Left renal pelvis (tissue), 4 donors: ENCODE measurements at regions not wholly inside any gene's neighbourhood (a gene's known extent, or its start where the extent isn't known, plus 50 kb on each side); places are given as distances from the start of the nearest gene placed in this dataset.
"Not testable (repeated sequence)": the region's sequence is repeated elsewhere in the genome, so short reads cannot be mapped to it uniquely, and the experiment has no call there.

Source experiments
- DNase-seq, 4 donors: peaks; one replicate each; pipeline ENCODE4 v3.0.0-alpha.2; 2013; ENCODE audit warnings: low read depth in 4 of 4, low spot score in 3 of 4

DNA sequence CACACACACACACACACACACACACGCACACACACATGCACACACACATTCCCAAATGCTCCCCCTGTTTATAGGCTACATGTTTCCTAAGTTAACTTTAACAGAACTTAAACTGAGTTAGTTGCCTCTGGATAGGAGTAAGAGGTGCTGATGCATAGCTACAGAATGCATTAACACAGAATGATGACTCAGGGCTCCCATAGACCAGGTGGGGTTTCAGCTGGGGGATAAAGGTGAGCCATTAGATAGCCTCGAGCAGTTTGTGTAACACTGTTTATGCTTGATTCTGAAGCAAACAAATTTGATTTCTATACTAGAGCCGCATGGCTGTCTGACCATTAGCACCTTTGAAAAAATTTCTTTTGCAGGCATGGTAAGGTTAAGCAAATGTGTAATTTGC lies 741.0 kb downstream of the PLCL1 start:
- no peak for DNase-seq

DNA sequence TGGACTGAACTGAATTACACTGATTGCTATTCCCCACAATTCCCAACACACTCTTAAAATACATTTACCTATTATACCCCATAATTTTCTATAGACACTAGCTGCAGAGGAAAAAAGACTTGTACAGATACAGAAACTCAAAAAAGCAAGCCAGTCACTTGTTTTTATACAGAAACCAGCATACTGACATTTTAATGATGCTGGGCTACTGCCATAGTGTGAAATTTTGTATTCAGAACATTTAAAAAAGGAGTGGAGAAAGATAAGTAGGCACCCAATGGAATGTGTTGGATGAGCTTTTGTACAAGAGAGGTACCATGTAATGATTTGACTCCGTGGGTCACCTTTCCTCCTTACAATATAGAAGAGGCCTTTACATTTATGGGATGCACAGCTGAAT lies 740.1 kb downstream of the PLCL1 start:
- DNase-seq: no peak

DNA sequence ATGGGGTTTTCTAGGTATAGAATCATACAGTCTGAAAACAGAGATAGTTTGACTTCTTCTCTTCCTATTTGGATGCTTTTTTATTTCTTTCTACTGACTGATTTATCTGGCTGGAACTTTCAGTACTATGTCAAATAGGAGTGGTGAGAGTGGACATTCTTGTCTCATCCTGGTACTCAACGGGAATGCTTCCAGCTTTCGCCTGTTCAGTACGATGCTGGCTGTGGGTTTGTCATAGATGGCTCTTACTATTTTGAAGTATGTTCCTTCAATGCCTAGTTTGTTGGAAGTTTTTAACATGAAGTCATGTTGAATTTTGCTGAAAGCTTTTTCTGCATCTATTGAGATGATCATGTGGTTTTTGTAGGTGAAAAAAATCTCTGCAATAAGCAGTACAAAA lies 730.4 kb downstream of the PLCL1 start:
- DNase-seq: no peak

DNA sequence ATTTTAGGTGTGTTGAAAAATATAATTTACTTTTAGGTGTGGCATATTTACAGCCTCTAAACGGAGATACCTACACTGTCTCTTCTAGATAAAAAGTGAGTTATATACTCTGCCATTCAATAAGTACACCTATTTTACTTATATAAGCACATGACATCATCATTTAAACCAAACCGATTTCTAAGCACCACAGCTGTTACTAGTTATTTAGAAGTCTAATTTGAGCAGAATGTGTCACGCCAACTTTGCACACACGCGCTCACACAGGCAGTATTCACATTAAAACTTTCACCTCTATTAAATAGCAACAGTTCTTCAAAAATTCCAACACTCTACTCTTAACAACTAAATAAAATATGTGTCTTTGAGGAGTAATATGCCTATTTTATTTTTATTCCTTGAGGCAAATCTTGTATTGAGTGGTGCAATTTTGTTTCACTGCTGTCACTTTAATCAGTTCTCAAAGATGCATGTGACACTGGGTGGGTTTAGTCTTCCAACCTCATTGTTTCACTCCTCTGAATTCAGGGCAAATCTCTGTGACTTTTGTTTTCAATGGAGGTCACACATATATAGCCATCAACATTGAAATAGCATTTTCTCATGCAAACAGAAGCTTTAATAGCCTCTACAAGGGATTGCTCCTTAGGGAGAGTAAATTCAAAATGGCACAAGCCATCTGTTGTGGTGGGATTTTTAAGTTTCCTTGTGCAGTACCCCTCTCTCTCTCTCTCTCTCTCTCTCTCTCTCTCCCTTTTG lies 721.0 kb downstream of the PLCL1 start:
- DNase-seq: no peak

DNA sequence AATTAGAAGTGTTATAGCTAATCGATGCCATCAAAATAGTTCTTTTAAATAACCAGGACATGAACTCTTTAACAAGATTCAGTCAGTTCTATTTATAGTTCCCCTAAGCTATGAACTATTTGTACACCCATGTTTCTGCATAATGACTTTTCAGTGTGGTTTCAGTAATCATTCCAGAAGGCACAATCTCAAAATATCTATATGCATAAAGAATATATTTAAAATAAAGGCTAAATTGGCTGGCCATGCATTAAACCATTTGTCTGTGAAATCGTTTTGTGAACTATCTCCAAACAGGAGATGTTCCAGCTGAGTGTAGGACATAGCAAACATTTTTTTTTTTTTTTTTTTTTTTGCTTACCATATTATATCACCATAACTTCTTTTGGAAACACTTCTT lies 719.3 kb downstream of the PLCL1 start:
- DNase-seq: no peak

DNA sequence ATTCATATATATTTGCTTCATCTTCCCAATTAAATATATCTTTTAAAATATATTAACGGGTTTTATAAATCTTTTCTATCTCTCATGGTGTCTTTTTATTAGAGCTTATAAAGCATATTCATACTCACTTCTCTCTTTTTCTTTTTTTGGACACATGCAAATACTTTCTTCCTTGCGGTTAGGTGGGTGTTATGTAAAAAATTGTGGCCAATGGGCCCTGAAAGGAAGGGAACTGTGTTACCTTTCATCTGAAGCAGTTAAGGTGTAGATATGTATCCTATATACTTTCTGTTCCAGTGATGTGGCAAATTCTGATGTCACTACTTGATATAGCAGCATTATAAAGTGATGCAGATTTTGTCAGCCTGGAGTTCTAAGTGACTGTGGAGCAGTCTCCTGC lies 714.5 kb downstream of the PLCL1 start:
- no peak for DNase-seq

DNA sequence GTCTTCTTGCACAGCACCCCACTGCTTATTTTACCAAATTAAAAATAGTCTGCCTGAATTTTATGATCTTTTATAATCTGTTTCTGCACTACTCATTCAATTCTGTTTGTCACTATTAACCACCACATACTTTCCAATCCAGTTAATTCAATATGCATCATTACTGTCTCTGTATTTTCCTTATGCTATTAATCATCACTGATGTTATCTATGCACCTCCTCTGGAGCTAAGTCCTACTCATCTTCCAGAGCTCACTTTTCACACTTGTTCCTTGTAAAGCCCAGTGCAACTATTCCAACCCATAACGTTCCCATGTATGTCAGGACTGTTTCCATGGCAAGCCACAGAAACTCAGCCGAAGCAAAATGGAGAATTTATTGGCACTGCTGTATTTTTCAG lies 713.6 kb downstream of the PLCL1 start:
- no peak for DNase-seq

DNA sequence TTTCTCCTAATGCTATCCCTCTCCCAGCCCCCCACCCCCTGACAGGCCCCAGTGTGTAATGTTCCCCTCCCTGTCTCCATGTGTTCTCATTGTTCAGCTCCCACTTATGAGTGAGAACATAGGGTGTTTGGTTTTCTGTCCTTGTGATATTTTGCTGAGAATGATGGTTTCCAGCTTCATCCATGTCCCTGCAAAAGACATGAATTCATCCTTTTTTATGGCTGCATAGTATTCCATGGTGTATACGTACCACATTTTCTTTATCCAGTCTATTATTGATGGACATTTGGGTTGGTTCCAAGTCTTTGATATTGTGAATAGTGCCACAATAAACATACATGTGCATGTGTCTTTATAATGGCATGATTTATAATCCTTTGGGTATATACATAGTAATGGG lies 704.2 kb downstream of the PLCL1 start:
- not testable (repeated sequence) for DNase-seq

DNA sequence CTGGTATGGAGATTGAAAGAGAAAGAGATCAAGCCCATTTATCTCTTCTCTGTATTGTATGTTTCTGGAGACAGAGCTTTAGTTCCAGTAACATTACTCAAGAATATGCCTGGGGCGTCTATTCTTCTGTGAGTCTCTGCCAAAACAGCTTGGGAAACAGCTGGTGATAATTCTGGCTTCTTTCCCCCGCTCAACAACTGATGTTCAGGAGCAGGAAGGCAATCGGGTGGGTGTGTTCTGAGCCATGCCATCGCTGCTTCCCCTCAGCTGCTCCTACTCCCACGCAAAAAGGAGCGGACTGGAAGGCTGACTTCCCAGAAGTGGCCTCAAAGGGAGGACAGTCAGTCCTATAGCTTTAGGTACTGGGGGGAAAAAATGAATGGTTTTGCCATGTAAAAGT lies 695.1 kb downstream of the PLCL1 start:
- no peak for DNase-seq

DNA sequence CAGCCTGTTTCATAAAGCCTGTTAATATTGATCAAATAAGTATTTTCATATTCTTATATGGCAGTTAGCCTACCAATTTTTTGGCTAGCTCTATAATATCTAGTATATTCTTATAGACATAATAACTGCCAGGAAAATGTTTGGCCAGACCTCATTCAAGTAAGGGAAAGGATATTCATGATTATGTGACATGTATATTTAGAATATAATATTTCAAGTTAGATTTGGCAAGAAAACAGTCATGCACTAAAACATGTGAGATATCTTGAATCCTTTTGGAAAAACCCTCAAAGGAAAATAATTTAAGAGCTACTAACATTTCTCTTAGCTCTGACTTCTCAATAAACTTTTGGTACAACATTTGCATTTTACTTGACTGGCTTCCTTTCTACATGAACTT lies 694.1 kb downstream of the PLCL1 start:
- no peak for DNase-seq

DNA sequence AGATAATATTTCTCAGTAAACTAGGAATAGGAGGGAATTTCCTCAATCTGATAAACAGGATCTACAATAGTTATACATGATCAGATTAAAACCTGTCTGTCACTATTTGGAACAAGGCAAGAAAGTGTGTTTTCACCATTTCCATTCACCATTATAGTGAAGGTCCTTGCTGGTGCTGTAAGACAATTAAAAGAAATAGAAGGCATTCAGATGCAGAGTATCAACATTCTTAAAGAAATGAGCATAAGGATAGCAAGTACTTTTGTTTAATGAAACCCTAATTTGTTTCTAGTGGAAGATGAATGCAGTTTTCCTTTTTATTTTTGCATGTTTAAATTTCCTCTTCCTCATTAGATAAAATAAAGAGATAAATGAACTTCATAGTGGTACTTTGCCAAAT lies 693.7 kb downstream of the PLCL1 start:
- no peak for DNase-seq

DNA sequence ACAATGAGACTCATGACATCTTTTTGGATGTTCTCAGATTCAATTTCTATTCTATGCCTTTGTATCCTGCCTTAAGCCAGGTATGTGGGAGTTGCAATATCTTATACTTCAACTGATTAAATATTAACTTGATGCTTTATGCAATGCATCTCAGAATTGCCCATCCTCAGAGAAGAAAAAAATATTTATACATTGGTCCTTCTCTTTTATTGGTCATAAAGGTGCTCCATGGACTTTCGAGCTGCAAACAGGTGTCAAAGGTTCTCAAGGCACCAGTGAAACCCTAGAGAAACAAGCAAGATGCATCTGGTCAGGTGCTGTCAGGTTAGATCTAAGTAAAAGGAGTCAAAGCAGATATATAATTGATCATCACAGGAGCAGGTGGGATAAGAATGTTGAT lies 690.5 kb downstream of the PLCL1 start:
- DNase-seq: no peak

DNA sequence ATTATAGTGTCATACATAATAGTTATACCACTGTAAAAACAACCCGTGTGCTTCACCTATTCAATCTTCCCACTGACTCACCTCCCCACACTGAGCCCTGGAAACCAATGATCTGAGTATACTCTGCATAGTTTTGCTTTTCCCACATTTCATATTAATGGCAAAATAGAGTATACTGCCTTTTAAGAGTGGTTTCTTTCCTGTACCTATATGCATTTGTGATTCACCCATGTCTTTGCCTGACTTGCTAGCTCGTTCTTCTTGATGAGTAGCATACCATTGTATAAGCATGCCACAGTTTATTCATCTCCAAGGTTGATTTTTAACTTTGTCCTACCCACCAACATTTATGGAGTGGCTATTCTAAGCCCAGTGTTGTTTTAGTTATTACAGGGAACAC lies 686.4 kb downstream of the PLCL1 start:
- no peak for DNase-seq

DNA sequence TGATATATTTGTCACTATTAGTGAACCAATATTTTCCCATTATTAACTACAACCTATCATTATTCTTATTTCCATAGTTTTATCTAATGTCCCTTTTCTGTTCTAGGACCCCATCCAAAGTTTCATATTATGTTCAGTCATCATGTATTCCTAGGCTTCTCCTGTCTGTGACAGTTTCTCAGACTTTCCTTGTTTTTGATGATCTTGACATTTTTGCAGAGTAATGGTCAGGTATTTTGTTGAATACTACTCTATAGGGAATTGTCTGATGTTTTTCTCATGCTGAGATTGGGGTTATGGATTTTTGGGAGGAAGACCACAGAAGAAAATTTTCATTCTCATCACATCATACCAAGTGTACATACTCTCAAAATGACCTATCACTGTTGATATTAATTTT lies 684.6 kb downstream of the PLCL1 start:
- DNase-seq: no peak

DNA sequence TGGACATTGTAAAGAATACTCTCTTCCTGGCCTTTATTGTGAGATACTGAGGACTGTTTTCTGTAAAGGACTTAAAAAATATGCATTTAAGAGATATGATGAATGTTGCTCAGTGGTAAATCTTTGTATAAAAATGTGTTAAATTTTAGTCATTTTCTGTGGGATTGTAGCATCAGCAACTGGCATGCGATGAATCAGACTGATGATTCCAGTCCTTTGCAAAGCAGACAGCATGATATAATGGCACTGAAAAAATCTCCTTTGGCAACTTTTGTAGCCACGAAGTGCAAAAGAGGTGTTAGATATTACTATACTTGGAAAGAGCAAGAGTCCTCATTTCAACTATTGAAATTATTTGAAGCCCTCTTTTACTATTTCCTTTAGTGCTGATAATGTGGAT lies 678.7 kb downstream of the PLCL1 start:
- DNase-seq: no peak

DNA sequence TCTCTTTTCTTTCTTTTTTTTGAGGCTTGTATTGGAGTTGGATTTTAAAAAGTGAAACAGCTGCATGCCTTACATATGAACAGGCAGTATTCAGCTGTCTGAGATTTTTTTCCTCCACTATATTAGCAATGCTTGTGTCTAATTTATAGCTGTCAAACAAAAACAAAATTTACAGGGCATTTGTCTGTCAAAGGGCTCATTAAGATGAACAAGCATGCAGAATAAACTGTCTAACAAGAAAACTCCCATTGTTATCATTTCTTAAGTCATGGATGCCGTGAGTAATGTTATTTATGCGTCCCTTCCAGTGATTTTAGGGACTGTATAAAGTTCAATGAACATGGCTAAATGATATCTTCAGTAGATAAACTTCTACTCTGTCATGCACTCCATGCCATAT lies 674.7 kb downstream of the PLCL1 start:
- DNase-seq: no peak

DNA sequence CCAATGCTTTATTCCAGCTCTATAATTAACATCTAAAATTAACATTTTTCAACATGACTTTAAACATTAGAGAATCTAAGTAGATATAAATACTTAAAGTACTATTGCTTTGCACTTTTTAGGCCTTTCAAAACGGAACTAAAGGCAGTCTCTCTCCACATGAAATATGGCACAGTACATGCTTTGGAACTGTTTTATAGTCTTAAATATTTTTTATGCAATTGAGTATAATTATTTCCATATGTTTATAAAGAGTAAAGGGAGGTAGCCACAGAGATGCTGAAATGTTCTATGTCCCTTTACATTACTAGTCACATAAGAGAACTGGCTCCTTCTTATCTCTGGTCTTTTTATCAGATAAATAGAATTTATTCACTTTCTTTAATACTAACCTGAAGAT lies 674.0 kb downstream of the PLCL1 start:
- no peak for DNase-seq

DNA sequence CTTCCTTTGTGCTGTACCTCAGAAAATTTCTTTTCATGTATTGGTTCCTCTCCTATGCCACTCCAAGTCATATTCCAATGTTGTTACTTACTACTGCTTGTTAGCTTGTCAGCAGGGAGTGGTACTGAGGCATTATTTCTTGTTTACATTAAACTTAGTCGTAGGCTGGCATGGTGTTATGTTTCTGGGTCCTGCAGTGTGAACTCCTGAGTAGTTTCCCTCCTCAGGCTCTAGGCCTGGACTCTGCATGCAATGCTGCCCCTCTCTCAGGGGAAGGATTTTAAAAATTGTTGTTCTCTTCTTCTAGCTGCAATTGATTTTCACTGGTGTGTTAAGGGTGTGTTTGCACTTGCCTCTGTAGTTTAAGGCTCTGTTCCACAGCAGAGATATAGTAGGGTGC lies 671.6 kb downstream of the PLCL1 start:
- no peak for DNase-seq

DNA sequence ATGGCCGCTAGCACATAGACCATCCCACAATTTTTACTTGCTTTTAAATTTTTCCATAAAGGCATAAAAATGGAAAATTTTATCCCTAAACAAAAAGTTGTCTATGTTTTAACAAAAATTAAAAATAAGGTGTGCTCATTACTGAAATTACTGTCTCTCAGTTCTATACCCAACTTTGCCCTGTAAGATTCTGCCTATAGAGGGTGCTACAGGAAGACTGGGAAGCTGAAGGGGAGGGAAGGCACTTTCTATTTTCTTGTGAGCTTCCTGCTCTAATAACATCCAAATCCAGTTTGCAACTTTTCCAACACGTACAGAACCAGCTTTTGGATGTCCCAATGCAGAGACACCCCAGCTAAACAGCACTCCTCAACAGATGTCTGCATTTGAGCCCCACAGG lies 666.9 kb downstream of the PLCL1 start:
- DNase-seq: no peak

DNA sequence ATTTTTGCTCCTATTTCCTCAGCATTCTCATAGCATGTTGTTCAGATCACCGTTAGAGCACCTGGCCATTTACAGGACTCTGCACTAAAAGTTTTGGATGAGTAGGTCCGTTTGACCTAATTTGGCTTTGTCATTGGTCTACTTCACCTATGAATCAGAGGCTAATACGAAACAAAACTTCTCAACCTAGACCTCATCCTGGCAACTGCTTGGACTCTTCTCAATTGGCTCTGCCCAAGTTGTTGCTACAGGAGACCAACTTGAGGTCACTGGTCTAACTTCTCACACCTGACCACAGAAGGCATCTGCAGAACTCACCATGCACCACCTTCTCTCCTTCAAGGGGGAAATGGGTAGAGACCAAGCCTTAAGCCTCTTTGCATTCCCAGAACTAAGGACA lies 663.7 kb downstream of the PLCL1 start:
- no peak for DNase-seq

DNA sequence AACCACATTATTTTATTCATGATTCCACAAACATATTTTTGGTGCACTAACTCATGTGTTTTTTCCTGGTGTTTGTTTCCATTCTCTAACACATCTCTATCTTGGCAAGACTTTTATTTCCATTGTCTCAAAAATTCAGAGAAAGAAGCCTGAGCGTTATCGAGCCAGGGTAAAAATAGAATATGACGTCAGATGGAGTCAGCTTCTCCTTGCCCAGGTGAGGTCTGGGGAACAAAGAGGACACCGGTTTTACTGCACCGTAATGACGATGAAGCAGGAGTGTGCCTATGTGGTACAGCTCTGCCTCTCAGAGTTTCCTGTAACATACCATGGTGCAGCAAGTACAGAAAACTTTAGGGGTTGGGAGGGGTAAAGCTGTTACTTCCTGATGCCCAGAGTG lies 661.6 kb downstream of the PLCL1 start:
- DNase-seq: no peak

DNA sequence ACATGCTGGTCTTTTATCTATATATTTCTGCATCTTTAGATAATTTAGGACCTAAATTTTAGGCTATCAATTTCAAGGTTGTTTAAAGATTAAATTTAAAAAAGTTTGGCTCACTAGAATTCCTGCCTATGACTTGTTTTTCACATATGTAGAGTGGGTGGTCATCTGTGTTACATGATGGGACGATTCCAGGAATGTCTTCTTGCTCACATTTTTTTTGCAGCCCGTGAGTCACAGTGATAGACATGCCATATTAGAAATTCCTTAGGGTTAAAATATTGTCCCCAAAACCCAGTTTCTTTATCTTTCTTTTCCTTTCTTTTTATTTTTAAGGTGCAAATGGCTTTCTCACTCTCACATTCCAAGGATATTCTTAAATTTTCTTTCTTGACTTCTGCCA lies 652.0 kb downstream of the PLCL1 start:
- DNase-seq: no peak

DNA sequence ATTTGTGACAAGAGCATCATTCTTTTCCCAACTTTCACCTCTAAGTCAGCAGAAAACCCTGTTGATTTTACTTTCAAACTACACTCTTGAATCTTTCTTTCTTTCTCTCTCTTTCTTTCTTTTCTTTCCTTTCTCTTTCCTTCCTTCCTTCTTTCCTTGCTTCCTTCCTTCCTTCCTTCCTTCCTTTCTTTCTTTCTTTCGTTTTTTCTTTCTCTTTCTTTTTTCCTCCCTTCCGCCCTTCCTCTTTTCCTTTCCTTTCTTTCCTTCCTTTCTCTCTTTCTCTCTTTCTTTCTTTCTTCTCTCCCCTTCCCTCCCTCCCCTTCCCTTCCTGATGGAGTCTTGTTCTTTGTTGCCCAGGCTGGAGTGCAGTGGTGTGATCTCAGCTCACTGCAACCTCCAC lies 649.5 kb downstream of the PLCL1 start:
- no peak for DNase-seq
